Suprapubic skin (tissue), 4 donors: ENCODE measurements at regions not wholly inside any gene's neighbourhood (a gene's known extent, or its start where the extent isn't known, plus 50 kb on each side); places are given as distances from the start of the nearest gene placed in this dataset.

Experiments
- DNase-seq, 2 donors: peaks; one replicate each; pipeline ENCODE4 v3.0.0-alpha.2; 2019; ENCODE audit warnings: low spot score in 2 of 2
- H3K27ac ChIP-seq: fragments of 200-600 bp; sonication (generic); one replicate; pipeline ENCODE4 v1.5.1; 2019
- H3K27me3 ChIP-seq: fragments of 200-600 bp; sonication (generic); one replicate; pipeline ENCODE4 v1.5.1; 2019
- H3K36me3 ChIP-seq: fragments of 200-600 bp; sonication (generic); one replicate; pipeline ENCODE4 v1.5.1; 2019
- H3K4me1 ChIP-seq: fragments of 200-600 bp; sonication (generic); one replicate; pipeline ENCODE4 v1.5.1; 2019
- H3K4me3 ChIP-seq: fragments of 200-600 bp; sonication (generic); one replicate; pipeline ENCODE4 v1.5.1; 2019; ENCODE audit warnings: mild to moderate bottlenecking
- H3K9me3 ChIP-seq: fragments of 200-600 bp; sonication (generic); one replicate; pipeline ENCODE4 v1.5.1; 2019
- CTCF ChIP-seq, 2 donors: fragments of 200-600 bp in 1 of 2; fragments of 450-650 bp in 1 of 2; sonication (generic) in 1 of 2; IDR thresholded peaks; one replicate each; pipeline ENCODE4 v1.5.1; 2016 to 2019; ENCODE audit warnings: antibody characterized with exemption in 2 of 2, mild to moderate bottlenecking in 1 of 2, moderate library complexity in 1 of 2
- EP300 ChIP-seq: sonication (generic); formaldehyde crosslinking; IDR thresholded peaks from one replicate; pipeline ENCODE4 v1.6.1; 2017; ENCODE audit warnings: antibody characterized with exemption
- POLR2A ChIP-seq, 2 donors: fragments of 450-650 bp; IDR thresholded peaks; one replicate each; pipeline ENCODE4 v1.6.1; 2017; ENCODE audit warnings: antibody characterized with exemption in 2 of 2, mild to moderate bottlenecking in 2 of 2, moderate library complexity in 2 of 2
- POLR2AphosphoS5 ChIP-seq, 3 donors: sonication (generic); formaldehyde crosslinking; IDR thresholded peaks; one replicate each; pipeline ENCODE4 v1.6.1; 2017; ENCODE audit warnings: antibody characterized with exemption in 3 of 3
- WGBS: methylation state at CpG from one replicate; pipeline ENCODE4 v1.1.5; 2018; 5-methylcytosine and 5-hydroxymethylcytosine counted together

DNA sequence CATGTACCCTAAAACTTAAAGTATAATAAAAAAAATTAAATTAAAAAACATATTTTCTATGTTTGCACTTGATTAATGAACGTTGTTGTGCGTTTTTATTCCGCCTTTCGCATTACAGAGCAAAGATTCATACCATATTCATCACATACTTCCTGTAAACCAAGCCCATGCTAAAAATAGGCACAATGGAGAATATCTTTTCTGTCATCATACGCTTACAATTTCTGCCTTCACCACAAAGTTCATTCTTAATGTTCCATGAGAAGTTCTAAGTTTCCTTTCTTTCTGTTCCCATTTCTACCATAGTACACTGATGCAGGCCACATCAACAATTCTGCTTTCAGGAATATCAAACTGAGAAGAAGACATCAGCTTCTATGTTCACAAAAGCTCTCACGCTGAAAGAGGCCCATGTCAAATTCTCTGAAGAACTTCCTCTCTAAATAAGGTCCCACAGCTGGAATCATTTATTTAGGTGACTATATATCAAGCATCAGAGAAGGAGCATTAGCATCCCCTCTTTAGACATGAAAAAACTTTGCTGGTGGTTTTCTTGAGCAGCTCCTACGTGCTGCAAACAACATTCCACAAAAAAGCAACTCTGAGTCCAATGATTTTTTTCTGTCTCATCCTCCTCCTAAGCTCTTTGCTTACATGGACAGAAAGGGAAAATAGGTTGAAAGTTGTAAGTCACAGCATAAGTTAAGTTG lies 456.4 kb downstream of the CDH10 start:
- 59% methylated on average over 7 of the region's 7 CpGs for WGBS
- Histone ChIP-seq H3K27me3 (no peaks in the 10 kb centered on the region), H3K36me3 (no peaks in the 10 kb centered on the region), H3K4me3 (no peak overlapping the region), H3K27ac (no peak overlapping the region), H3K4me1 (no peaks in the 10 kb centered on the region), H3K9me3 (no peaks in the 10 kb centered on the region)
- no peak for TF ChIP-seq POLR2A (IDR thresholded peaks at IDR 0.05)
- no peak for TF ChIP-seq CTCF (IDR thresholded peaks at IDR 0.05)
- no peak for TF ChIP-seq POLR2AphosphoS5 (IDR thresholded peaks at IDR 0.05)
- no peak for TF ChIP-seq EP300
- DNase-seq, result no peak

GRCh38 chr5:24196789-24197188 lies 448.0 kb downstream of the CDH10 start:
- no peak for TF ChIP-seq EP300
- TF ChIP-seq CTCF (IDR thresholded peaks at IDR 0.05), result no peak
- no peak for TF ChIP-seq POLR2A (IDR thresholded peaks at IDR 0.05)
- no peak for TF ChIP-seq POLR2AphosphoS5 (IDR thresholded peaks at IDR 0.05)
- Histone ChIP-seq H3K4me3 (no peak overlapping the region), H3K27ac (no peak overlapping the region), H3K9me3 (no peaks in the 10 kb centered on the region), H3K27me3 (no peaks in the 10 kb centered on the region), H3K4me1 (no peaks in the 10 kb centered on the region), H3K36me3 (no peaks in the 10 kb centered on the region)
- DNase-seq, result no peak
- WGBS, result 77% methylated on average over 2 of the region's 2 CpGs

- DNase-seq, result no peak
These were observed 436.1 kb downstream of the CDH10 start for GRCh38 chr5:24208686-24209106.

GRCh38 chr5:24215114-24215513 lies 429.7 kb downstream of the CDH10 start:
- Histone ChIP-seq H3K4me3 (no peak overlapping the region), H3K4me1 (no peaks in the 10 kb centered on the region), H3K36me3 (no peaks in the 10 kb centered on the region), H3K9me3 (no peaks in the 10 kb centered on the region), H3K27me3 (no peaks in the 10 kb centered on the region), H3K27ac (no peak overlapping the region)
- WGBS, result 66% methylated on average over 3 of the region's 3 CpGs
- no peak for TF ChIP-seq POLR2A (IDR thresholded peaks at IDR 0.05)
- no peak for TF ChIP-seq POLR2AphosphoS5 (IDR thresholded peaks at IDR 0.05)
- TF ChIP-seq CTCF (IDR thresholded peaks at IDR 0.05), result no peak
- TF ChIP-seq EP300, result no peak
- DNase-seq, result no peak

More at GRCh38 chr5:24208686-24209106, 436.1 kb downstream of the CDH10 start:
- Histone ChIP-seq H3K4me3 (no peak overlapping the region), H3K4me1 (no peaks in the 10 kb centered on the region), H3K27me3 (no peaks in the 10 kb centered on the region), H3K9me3 (no peaks in the 10 kb centered on the region), H3K36me3 (no peaks in the 10 kb centered on the region), H3K27ac (no peak overlapping the region)
- TF ChIP-seq POLR2AphosphoS5 (IDR thresholded peaks at IDR 0.05), result no peak
- TF ChIP-seq CTCF (IDR thresholded peaks at IDR 0.05), result no peak
- no peak for TF ChIP-seq EP300
- no peak for TF ChIP-seq POLR2A (IDR thresholded peaks at IDR 0.05)
- 53% methylated on average over 4 of the region's 4 CpGs for WGBS

DNA sequence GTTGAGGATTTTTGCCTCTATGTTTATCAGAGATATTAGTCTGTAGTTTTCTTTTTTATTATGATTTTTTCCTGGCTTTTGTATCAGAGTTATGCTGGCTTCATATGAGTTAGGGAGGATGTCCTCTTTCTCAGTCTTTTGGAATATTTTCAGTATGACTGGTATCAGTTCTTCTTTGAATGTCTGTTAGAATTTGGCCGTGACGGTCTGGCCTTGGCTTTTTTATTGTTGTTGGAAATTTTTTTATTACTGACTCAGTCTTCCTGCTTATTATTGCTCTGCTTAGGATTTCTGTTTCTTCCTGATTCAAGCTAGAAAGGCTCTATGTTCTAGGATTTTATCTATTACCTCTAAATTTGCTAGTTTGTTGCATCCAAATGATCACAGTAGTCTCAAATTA lies 421.9 kb downstream of the CDH10 start:
- no peak overlapping the region for H3K4me3 ChIP-seq
- 58% methylated on average over 2 of the region's 2 CpGs for WGBS
- no peaks in the 10 kb centered on the region for H3K27me3 ChIP-seq
- DNase-seq, result no peak
- no peak for TF ChIP-seq CTCF (IDR thresholded peaks at IDR 0.05)
- TF ChIP-seq POLR2A (IDR thresholded peaks at IDR 0.05), result no peak
- TF ChIP-seq EP300, result no peak
- no peak for TF ChIP-seq POLR2AphosphoS5 (IDR thresholded peaks at IDR 0.05)
- peaks cover 14% of the 10 kb centered on the region for H3K9me3 ChIP-seq
- H3K4me1 ChIP-seq, result no peaks in the 10 kb centered on the region
- H3K36me3 ChIP-seq, result no peaks in the 10 kb centered on the region
- H3K27ac ChIP-seq, result no peak overlapping the region
